CD4-positive, alpha-beta T cell treated with Interleukin-17A for 4 hours (primary cell): ENCODE measurements at regions not wholly inside any gene's neighbourhood (a gene's known extent, or its start where the extent isn't known, plus 50 kb on each side); places are given as distances from the start of the nearest gene placed in this dataset.
A peak's percentile ranks its signal among the peaks of the same experiment; 100 is the strongest.
"Not testable (repeated sequence)": the region's sequence is repeated elsewhere in the genome, so short reads cannot be mapped to it uniquely, and the experiment has no call there.

Experiments used
- DNase-seq: peaks from one replicate; pipeline ENCODE4 v3.0.0-alpha.2; 2020; ENCODE audit warnings: mixed read lengths

DNA sequence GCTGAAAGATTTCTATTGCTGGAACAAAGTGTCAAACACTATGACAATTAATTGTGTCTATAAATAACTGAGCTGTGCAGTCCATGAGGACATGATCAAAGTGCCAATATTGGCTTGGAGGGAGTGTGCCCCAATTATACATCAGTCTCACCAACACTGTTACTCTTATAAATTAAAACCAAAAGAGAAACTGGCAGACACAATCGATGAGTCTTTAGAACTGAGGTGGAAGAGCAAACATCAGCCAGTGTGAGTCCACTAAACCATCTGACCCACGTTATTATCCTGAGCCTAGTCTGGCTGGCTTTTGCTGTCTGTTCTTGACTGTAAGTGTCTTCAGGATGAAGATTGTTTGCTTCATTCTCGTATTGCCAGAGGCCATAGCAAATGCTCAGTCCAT is 98.9 kb downstream of the OLIG3 start:
- no peak for DNase-seq

DNA sequence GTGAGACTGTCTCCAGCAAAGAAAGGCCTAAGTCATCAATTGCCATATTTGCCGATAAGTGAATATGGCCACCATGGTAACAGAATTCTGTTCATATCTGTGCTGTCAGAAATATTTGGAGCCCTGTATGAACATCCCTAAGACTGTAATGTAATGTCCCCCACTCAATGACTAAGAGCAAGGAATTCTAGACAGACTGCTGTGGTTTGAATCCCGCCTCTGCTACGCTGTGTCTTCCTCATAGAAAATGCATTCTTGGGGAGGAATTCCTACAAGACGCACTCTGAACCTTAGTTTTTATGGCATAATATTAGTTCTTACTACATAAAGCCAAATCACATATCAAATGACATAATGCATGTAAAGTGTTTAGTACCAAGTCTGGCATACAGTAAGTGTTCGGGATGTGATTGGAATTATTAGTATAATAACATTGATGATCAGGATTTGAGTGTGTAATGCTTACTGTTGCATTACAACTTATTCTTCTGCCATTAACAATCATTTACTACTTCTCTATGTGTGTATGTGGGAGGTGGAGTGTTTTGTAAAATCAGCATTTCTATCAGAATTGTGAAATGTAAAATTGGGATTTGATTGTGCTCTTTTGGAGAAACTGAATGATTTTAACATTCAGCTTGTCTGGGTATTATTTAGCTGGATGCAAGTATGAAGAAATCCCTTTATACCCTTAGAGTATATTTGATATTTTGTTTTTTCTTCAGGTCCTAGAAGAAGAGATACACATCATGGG is 103.0 kb downstream of the OLIG3 start:
- no peak for DNase-seq

DNA sequence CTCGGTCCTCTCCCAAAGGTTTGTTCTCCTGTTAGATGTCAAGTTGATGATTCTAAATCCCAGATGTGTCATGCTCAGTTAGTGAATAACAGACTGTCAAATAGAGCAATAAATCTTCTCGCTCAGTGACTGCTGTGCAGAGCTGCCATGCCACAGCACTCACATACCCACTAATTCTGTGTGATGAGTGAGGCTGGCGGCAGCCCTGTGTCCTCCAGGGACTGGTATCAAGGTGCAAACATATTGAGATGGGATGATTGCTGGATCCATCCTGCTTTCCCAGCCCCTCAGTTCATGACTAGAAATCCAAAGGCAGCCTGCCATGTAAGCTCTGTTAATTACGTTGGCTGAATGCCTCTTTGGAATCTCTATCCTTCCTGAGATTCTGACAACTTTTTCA is 103.9 kb downstream of the OLIG3 start:
- peak; percentile 31 for DNase-seq

DNA sequence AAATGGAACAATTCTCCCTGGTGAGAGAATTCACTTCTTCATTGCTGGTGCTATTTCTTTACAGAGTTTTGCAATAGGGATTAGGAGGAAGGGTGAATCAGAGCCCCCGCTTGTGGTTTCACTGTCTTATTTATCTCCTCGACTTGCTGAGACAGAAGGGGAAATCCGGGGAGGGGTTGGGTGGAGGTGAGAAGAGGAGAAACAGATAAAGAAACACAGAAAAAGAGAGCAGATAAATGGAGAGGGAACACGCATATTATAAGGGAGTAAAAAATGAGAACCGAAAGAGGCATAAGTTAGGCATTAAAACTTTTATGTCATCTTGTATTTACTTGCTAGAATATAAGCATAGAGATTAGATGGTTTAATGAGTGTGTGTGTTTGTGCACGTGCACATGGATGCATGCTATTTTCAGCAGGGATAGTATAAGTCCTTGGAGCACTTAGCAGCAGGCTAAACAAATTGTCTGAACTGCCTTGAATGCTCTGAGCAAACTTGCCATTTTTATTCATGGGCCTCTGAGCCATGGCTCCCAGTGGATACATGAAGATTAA is 105.0 kb downstream of the OLIG3 start:
- DNase-seq: peak; percentile 84

DNA sequence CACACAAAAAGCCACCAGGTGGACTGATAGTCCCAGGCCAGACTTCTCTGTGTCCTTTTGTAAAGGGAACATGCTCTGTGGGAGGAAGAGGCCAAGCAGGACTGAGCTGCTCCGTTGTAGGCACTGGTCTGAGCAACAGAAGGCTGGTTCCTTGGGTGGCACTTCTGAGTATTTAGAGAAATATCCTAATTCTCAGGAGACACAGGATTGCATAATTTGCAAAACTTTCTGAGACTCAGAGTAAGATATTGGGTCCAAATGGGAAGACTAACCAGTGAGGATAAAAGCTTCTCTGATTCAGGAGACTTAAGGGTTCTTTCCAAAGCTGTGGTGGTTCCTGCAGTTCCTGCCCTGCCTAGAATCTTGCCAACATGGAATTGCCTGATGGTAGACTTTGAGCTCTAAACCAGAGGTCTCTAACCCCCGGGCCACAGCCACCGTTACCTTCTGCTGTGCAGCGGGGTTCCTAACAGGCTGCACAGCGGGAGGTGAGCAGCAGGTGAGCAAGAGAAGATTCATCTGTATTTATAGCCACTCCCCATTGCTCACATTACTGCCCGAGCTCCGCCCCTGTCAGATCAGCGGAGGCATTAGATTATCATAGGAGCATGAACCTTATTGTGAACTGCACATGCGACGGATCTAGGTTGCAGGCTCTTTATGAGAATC is 107.0 kb downstream of the OLIG3 start:
- no peak for DNase-seq

DNA sequence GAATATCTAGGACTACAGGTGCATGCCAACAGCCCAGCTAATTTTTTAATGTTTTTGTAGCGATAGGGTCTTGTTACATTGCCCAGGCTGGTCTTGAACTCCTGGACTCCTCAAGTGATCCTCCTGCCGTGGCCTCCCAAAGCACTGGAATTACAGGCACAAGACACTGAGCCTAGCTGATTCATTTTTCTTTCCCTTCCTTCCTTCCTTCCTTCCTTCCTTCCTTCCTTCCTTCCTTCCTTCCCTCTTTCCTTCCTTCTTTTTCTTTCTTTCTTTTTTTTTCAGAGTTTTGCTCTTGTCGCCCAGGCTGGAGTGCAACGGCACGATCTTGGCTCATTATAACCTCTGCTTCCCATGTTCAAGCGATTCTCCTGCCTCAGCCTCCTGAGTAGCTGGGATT is 110.9 kb downstream of the OLIG3 start:
- not testable (repeated sequence) for DNase-seq

DNA sequence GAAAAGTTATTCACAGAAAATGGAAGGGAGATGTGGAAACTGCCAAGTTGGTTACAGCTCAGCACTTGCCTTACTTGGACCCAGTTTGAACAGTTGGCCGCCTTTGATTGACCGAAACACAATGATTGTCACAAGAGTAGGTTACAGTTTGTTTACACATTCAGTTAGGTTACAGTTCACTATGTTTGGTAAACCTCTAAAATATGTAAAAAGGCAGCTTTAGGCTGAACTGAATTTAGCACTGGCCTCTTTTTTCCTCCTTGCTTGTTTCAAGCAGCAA is 116.2 kb downstream of the OLIG3 start:
- DNase-seq: no peak

DNA sequence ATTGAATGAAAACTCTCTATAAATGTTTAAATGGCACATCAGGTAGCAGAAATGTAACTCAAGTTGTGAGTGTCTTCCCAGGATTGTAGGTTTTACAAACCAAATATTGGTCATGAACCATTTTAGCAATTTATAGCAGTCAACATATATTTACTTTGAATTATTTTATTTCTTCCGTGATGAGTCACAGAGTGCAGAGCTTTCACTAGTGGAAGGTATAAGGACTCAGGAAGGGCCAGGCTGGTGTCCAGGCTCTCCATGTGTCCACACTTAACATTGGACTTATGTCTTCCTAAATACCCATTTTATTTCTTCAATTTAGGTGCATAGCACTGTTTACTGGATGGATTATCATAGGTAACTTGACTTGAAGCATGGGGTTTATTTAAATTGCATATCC is 120.9 kb downstream of the OLIG3 start:
- no peak for DNase-seq

DNA sequence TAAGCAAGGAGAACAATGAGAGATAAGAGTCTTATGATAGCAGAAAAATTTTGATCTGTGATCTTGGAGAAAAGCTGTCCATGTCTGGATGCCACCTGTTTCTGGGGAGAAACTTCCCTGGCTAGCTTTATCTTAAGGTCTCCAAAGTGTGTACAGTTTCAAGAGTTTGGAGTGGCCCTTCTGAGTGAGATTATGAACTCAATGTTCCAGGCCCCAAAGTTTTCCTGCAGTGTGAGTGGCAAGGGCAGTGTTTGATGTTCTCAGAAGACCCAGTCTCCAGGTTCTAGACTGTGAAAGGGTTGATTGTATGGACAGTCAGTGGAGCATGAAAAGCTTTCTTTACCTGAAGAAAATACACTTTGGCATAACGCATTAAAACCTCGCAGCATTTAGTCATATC is 121.7 kb downstream of the OLIG3 start:
- no peak for DNase-seq

DNA sequence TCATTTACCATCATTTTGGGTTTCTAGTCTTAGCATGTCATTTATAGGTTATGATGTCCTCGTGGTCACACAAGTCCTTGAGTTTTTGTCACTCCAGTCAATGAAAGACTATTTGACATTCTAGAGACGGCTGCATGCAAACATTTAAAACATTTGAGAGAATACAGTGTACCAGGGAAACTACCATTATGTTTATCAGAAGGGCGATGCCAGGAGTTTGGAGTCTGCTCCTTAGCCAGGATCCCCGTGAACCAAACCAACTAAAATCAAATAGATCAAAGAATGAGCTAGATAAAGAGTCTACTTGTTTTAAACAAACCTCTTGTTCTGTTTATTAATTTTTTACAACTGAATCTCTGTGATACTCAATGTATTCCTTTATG is 122.6 kb downstream of the OLIG3 start:
- DNase-seq: no peak

DNA sequence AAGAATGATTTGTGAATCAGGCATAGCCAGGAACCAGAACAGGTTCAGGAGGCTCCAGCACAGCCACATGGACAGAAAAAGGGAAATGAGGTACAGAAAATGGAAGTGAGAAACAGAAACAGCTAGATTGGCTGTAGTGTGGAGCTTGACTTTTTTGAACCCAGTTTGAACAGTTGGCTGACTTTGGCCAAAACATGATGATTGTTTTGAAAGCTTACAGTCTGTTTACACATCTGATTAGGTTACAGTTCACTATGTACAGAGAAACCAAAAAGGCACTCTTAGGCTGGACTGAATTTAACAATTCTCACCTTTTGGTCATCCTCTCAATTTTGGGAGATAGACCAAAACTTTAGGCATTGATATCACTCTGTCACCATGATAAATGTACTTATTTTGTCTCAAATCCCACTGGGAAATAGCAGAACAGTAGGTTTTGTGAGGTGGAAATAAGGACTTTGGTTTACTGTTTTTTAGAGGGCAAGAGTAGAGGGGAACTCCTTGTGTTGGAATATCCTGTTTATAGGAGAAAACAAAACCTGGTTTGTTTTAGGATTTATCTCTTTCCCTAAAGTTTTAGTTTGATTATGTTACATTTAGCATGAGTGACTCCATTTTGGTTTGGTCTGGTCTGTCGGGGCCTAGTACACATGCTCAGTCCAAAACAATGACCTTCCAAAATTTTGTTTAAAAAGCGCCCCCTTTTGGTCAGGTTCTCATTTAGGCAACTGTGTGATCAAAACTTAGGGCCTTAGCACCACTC is 123.1 kb downstream of the OLIG3 start:
- DNase-seq: no peak

DNA sequence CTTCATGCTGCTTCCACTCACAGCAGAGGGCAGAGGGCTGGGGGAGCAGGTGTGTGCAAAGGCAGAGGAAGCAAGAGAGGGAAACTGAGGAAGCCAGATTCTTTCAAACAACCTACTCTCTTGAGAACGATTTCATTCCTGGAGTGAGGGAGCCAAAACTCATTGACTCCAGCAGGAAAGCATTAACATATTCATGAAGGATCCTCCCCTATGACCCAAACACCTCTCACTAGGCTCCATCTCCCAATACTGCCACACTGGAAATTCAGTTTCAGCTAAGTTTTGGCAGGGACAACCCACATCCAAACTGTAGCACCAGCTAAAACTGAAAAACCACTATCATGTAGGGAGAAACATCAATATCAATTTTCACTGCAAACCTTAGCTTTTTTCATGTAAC is 125.1 kb downstream of the OLIG3 start:
- no peak for DNase-seq

DNA sequence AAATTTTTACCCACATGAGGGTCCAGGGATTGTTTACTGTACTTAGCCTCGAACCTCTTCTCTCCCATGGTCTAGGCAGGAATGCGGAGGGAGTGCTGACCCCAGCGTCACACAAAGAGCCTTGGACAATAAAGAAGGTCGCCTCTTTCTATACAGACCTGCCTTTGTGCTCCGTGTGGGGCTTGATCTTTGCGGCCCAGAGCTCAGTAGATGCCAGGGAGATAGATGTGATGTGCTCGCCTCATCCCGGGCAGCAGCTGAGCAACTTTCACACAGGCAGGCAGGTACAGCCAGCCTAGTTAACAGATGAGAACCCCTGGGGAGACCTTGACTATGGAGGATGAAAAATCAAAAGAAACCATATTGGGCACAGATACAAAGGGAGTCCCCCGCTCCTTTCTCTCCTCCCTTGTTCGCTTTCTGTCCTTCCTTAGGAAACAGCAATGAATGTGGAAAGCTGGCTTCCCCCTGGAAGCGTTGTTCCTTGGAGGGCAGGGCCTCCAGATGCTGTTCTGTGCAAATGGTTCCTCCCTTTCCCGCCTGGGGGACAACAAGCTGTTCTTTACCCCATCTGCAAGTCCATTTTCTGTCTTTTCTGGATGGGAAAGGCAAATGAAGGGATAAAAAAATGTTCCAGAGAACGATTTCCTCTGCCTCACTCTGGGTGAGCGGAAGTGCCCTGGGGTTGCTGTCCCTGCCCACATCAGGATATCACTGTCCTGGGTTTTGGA is 128.3 kb downstream of the OLIG3 start:
- no peak for DNase-seq

DNA sequence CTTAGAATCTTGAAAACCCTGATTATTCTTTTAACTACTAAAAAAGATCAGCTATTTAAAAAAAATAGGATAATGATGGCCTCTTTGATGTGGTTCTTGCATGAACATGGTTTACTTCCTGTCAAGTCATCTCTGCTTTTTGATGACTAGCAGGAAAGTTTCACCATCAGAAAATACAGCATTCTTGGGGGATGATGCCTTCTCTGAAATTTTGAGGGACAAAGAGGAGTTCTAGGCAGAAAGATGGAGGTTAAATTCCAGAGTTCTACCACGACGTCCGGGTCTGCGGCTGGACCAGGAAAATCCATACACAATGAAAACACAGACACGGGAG is 130.4 kb downstream of the OLIG3 start:
- DNase-seq: no peak

DNA sequence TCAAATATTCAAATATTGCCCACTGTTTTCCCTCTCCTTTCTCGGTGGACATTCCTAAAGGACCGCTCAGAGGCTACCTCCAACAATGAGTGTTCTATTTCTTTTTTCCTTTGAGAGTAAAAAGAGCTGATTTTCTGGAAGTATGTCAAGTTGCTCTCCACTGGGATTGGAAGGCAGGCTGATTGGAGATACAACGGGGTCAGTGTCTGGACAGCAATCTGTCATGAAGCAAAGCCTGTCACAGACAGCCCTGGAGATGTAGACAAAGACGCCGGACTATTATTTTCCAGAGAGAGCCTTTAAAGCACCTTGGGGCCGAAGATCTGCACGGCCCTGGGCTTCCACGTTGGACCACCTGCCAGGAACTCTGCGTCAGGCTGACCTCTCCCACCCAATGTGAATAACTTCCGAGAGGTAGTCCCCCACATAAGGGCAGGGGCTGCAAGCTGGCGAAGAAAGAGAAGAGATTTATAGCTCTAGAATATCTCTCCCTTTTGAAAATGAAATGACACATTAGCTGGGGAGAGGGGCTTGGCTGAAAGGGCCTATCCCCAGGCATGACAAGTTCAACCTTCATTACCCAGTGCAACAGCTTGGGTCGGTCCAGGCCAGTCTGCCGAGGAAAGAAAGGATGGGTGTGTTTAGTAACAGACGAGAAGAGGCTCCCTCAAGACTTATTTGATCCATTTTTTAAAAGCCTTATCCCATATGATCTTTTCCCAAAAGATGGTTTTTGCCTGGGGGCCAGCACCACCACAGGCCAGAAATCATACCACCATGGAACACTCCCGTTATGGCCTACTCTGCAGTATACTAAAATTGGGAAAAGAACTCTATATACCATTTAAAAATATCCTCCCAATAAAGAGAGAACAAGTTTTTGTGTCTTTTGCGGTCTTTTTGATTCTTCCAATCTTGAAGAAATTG is 131.1 kb downstream of the OLIG3 start:
- no peak for DNase-seq

DNA sequence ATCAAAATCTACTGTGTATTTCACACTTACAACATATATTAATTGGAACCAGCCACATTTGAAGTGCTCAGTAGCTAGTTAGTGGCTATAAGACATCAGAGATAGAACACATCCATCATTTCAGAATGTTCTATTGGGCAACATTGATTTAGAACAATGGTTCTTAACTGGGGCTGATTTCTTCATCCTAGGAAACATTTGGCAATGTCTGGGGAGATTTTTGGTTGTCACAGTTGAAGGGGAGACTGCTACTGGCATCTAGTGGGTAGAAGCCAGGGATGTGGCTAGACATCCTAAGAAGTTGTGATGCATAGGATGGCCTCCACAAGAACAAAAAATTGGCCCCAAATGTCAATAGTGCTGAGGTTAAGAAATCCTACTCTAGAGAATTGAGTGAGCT is 132.5 kb downstream of the OLIG3 start:
- DNase-seq: no peak

DNA sequence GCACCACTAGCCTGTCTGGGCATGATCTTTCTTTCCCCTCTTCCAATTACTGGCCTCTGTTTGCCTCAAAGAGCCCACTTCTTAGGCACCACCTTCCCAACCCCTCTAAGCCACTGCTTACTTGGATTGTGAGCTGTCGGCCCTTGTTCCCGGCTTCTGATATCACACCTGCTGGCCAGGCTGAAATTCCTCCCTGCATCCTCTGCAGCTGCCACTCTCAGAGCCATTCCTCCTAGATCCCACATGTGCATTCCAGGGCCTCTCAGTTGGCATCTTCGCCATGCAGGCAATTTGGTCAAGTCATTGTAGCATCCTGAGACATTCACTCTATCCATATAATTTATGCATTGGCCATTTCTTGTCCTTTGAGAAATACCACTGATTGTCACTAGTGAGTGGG is 135.9 kb downstream of the OLIG3 start:
- no peak for DNase-seq

DNA sequence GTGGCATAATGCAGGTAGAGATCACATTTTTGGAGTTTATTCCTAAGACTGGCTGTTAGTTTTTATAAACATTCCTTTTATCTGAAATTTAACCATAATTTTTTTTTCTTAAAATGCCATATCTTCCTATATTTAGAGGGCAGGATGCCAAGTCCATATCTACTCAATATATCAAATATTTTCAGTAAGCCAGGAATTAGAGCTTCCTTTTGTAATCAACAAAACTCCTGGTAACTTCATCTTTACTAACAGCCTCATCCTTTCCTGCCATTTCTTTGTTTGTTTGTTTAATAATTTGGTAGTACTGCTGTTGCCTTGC is 136.3 kb downstream of the OLIG3 start:
- DNase-seq: no peak

DNA sequence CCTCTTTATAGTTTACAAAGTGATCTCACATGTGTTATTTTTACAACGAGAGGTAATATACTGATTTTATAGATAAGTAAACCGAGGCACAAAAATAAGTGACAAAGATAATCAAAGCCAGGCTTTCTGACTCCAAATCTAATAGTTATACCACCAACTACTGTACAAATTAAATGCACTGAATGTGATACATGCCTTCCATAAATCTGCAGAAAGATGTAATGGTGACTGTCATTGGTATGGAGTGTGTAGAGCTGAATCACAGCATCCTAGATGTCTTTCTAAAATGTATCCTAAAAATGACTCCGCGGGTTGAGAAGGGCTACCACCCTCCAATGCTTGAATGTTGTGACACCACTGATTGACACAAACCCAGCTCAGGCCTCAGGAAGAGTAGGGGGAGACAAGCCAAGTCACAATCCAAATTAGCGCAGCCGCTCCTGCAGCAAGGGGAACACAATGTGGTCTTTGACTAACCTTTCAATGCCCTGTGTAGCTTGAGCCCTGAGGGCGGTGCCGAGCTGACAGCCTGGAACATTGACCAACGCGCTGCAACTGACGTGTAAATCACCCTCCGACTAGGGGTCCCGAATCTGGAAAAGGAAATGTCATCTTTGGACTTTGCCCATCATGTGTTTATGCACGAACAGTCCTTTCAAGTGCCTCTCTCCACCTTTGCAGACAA is 136.8 kb downstream of the OLIG3 start:
- DNase-seq: no peak

DNA sequence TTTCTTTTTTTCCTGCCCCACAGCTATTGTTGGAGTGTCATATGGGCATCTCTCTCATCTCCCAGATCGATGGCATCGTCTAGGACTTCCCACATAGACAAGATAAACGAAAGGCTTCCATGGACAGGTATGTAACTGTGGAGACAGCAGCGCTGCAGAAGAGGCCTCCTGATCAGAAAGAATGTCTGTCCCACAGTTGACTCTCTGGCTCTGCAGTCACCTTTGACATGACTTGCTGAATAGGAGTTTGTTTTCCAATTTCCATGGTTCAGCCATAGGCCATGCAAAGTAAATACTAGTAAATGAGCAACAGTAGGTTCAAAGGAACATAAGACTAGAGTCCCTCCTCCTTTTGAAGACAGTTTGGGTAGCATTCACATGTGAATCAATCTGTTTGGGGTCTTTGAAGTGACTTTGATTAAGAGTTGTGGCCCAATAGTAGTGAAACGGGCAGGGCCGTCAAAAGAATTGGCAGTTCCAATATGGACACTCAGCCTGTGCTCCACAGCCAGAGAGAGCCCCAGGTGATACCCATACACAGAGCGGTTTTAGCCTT is 134.7 kb upstream of the IFNGR1 start:
- DNase-seq: no peak

DNA sequence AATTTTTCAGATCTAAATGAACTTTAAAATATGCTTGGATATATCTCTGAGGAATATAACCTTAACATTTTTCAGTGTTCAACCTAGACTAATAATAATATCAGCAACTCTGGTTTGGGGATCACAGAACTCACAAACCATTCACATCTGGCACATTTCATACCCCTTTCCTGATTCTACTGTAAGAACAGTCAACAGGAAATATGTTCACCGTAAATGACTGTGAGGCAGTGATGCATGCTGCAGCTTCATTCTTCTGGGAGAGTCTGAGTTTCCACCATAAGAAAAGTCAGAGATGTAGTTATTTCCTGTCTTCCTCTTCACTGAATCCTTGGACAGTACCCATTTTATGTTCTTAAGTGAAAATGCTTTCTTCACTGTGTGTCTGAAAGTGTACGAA is 134.2 kb upstream of the IFNGR1 start:
- DNase-seq: peak; percentile 28

DNA sequence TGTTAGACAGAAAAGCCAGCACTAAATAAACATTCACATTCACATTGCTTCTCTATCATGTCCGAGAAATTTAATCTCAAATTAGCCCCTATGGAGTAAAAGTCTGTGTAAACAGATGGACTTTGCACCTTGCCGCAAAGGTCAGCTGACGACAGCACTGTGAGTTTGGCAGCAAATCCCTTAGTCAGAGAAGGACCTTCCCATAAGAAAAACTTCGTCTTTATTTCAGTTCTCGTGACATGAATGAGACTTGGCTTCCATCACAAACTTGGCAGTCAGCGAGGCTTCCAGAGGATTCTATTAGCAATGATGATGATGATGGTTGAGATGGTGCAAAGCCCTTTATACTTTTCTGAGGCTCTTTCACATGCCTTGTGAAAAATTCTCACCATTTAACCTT is 133.7 kb upstream of the IFNGR1 start:
- DNase-seq: no peak
